HFFc6 (cell line): ENCODE measurements at regions not wholly inside any gene's neighbourhood (a gene's known extent, or its start where the extent isn't known, plus 50 kb on each side); places are given as distances from the start of the nearest gene placed in this dataset.

ENCODE experiments used
- DNase-seq: peaks from one replicate; pipeline ENCODE4 v3.0.0-alpha.2; 2018
- H3K27ac Mint-ChIP-seq: 2 replicates; pipeline ENCODE4 v1.8.0; 2020; ENCODE audit warnings: mild to moderate bottlenecking, mixed read lengths
- H3K27me3 Mint-ChIP-seq: 2 replicates; pipeline ENCODE4 v1.8.0; 2021; ENCODE audit warnings: mild to moderate bottlenecking, moderate library complexity, mixed read lengths; ENCODE audit not compliant: insufficient read depth
- H3K36me3 Mint-ChIP-seq: 2 replicates; pipeline ENCODE4 v1.8.0; 2021; ENCODE audit warnings: low read depth, mixed read lengths
- H3K4me1 Mint-ChIP-seq: 2 replicates; pipeline ENCODE4 v1.8.0; 2020; ENCODE audit warnings: low read depth, mixed read lengths
- H3K4me3 Mint-ChIP-seq: 2 replicates; pipeline ENCODE4 v1.8.0; 2020; ENCODE audit warnings: mild to moderate bottlenecking, moderate library complexity, mixed read lengths
- H3K9me3 Mint-ChIP-seq: 2 replicates; pipeline ENCODE4 v1.8.0; 2020; ENCODE audit warnings: mild to moderate bottlenecking, mixed read lengths
- TF ChIP-seq, protein P1 (sequence below): fragments of 200-600 bp; sonication (generic); IDR thresholded peaks from 2 replicates; pipeline ENCODE4 v1.5.0; 2021; ENCODE audit warnings: antibody characterized with exemption, mild to moderate bottlenecking

DNA sequence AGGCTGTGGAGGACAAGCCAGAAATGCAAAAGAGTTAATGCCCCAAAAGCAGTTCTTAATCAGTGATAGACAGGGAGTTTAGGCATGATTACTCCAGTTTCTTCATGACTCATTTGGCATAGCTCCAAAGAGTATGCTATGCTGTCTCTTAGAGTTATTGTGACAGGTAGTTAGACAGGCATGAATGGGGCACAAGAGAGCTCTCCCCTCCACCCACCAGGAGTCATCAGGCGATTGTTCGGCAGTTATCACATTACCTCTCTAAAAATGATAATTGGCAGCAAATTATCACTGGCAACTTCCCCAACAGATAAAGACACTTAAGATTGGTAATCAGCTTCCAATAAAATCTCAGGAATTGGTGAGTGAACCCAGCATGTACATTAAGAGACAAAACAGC is 320.1 kb downstream of the DAD1 start:
- TF ChIP-seq, protein P1, sequence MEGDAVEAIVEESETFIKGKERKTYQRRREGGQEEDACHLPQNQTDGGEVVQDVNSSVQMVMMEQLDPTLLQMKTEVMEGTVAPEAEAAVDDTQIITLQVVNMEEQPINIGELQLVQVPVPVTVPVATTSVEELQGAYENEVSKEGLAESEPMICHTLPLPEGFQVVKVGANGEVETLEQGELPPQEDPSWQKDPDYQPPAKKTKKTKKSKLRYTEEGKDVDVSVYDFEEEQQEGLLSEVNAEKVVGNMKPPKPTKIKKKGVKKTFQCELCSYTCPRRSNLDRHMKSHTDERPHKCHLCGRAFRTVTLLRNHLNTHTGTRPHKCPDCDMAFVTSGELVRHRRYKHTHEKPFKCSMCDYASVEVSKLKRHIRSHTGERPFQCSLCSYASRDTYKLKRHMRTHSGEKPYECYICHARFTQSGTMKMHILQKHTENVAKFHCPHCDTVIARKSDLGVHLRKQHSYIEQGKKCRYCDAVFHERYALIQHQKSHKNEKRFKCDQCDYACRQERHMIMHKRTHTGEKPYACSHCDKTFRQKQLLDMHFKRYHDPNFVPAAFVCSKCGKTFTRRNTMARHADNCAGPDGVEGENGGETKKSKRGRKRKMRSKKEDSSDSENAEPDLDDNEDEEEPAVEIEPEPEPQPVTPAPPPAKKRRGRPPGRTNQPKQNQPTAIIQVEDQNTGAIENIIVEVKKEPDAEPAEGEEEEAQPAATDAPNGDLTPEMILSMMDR, result no peak
- Mint-ChIP-seq H3K27ac (no peak overlapping the region), H3K36me3 (no peaks in the 10 kb centered on the region), H3K27me3 (peaks cover 17% of the 10 kb centered on the region; the same call in 1 of the 2 replicates), H3K9me3 (no peaks in the 10 kb centered on the region), H3K4me1 (peaks cover 29% of the 10 kb centered on the region), H3K4me3 (no peak overlapping the region)
- peak; percentile 6 for DNase-seq

DNA sequence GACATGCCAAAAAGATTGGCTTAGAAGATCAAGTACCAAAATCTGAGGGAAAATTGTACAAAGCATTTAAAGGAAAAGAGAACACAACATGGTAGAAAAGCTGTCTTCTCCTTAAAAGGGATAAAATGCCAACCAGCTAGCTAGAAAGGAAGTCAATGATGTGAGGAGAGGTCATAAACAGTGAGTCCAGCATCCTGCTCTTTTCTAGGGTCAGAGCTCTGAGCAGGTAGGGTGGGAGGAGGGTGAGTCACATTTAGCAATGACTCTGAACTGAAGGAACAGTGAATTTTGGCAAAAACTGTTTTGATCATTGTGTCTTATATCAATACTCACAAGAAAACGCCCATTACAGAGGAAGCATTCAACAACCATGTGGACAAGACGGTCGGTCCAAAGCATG is 322.3 kb downstream of the DAD1 start:
- H3K4me1 Mint-ChIP-seq, result peaks cover 21% of the 10 kb centered on the region
- no peak for DNase-seq
- peaks cover 14% of the 10 kb centered on the region for H3K27me3 Mint-ChIP-seq
- H3K27ac Mint-ChIP-seq, result no peak overlapping the region
- H3K9me3 Mint-ChIP-seq, result no peaks in the 10 kb centered on the region
- TF ChIP-seq, protein P1, result no peak
- no peak overlapping the region for H3K4me3 Mint-ChIP-seq
- no peaks in the 10 kb centered on the region for H3K36me3 Mint-ChIP-seq

DNA sequence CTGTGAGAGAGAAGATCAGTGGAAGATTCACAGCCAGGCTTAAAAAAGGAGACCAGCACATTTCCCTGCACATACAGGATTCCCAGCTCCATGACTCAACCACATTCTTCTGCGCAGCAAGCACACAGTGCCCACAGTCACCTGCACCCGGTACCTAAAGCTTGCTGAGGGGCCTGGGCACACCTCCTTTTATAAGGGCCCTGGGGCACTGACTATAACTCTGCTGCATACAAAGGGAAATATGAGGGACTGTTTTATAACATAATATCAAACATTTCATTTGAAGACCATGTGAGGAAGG is 322.9 kb downstream of the DAD1 start:
- H3K27ac Mint-ChIP-seq, result no peak overlapping the region
- peaks cover 21% of the 10 kb centered on the region for H3K4me1 Mint-ChIP-seq
- H3K9me3 Mint-ChIP-seq, result no peaks in the 10 kb centered on the region
- peaks cover 12% of the 10 kb centered on the region for H3K27me3 Mint-ChIP-seq
- no peak for DNase-seq
- TF ChIP-seq, protein P1, result no peak
- no peaks in the 10 kb centered on the region for H3K36me3 Mint-ChIP-seq
- H3K4me3 Mint-ChIP-seq, result no peak overlapping the region

DNA sequence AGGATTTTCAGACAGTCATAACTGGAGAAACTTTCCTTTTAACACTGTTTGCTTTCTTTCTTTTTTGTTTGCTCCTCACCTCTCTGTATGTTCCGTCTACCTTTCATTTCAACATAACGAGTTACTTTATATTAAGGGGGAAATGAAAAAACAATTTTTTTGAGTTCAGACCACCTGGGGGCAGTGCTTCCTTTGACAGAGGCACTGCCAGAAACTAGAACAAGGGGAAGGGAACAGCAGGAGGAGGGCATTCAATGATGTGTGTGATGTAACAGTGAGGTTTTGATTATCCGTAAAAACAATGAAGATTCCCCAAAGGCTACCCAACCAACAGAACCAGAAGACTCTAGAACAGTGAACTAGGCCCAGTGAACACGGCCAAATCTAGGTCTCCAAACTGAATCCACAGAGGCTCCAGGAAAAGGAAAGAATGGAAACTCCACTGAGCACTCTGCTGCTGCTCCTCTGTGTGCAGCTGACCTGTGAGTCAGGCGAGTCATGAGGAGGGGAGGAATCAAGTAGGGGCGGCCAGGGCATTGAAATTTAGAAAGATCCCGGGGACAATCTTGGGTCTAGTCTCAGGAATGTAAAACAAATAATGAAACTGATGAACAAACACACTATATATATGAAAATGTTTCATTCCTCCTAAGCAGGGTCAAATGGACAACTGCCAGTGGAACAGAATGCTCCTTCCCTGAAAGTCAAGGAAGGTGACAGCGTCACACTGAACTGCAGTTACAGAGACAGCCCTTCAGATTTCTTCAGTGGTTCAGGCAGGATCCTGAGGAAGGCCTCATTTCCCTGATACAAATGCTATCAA is 323.5 kb downstream of the DAD1 start:
- H3K4me3 Mint-ChIP-seq, result no peak overlapping the region
- TF ChIP-seq, protein P1, result peak; percentile 21; the same call in 1 of the 2 replicates
- no peak overlapping the region for H3K27ac Mint-ChIP-seq
- no peaks in the 10 kb centered on the region for H3K9me3 Mint-ChIP-seq
- H3K4me1 Mint-ChIP-seq, result peaks cover 21% of the 10 kb centered on the region
- peaks cover 14% of the 10 kb centered on the region for H3K27me3 Mint-ChIP-seq
- no peak for DNase-seq
- H3K36me3 Mint-ChIP-seq, result no peaks in the 10 kb centered on the region

DNA sequence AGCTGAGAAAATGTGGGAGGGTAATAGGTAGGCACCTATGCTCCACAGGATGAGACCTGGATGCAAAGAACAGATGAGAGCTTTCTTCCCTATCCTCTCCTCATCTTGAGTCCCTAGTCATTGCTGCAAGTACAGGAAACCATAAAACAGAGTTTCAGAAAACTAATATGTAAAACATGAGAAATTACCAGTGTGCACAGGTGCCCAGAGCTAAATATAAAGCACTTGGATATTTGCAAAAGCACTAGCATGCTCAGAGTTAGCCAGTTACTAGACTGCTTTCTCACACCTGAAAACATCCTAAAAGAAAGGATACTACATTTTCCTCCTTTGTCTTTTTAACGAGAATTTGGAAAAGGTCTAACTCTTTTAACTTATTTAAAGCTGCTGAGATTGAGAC is 324.3 kb downstream of the DAD1 start:
- Mint-ChIP-seq H3K27ac (no peak overlapping the region), H3K9me3 (no peaks in the 10 kb centered on the region), H3K4me3 (no peak overlapping the region), H3K4me1 (peaks cover 21% of the 10 kb centered on the region), H3K27me3 (peaks cover 14% of the 10 kb centered on the region), H3K36me3 (no peaks in the 10 kb centered on the region)
- DNase-seq, result no peak
- TF ChIP-seq, protein P1, result no peak
